AG09319 (cell line): ENCODE measurements at regions not wholly inside any gene's neighbourhood (a gene's known extent, or its start where the extent isn't known, plus 50 kb on each side); places are given as distances from the start of the nearest gene placed in this dataset.

ENCODE experiments used
- DNase-seq: peaks from one replicate; pipeline ENCODE4 v3.0.0-alpha.2; 2010; ENCODE audit warnings: low read depth; ENCODE audit errors: extremely low read depth
- CTCF ChIP-seq: IDR thresholded peaks from 2 replicates; pipeline ENCODE4 v1.5.1; 2011; ENCODE audit warnings: low read depth, mild to moderate bottlenecking, inconsistent platforms, low read length, moderate library complexity

GRCh38 chr4:82261084-82261483 is 112.7 kb downstream of the HNRNPD start:
- no peak for DNase-seq
- no peak for TF ChIP-seq CTCF

- TF ChIP-seq CTCF: no peak
- no peak for DNase-seq
Measured at GRCh38 chr4:82260632-82261031, 113.2 kb downstream of the HNRNPD start.

GRCh38 chr4:82256718-82257117 is 117.1 kb downstream of the HNRNPD start:
- TF ChIP-seq CTCF: no peak
- no peak for DNase-seq

- TF ChIP-seq CTCF: no peak
- no peak for DNase-seq
Measured at GRCh38 chr4:82255657-82256056, 118.1 kb downstream of the HNRNPD start.

- no peak for TF ChIP-seq CTCF
- no peak for DNase-seq
Measured at GRCh38 chr4:82248903-82249632, 124.7 kb downstream of the HNRNPD start.

- DNase-seq: no peak
- no peak for TF ChIP-seq CTCF
Measured at GRCh38 chr4:82247629-82248028, 126.2 kb downstream of the HNRNPD start.

GRCh38 chr4:82247171-82247570 is 126.6 kb downstream of the HNRNPD start:
- DNase-seq: no peak
- TF ChIP-seq CTCF: no peak
